ENCODE measurements at regions not wholly inside any gene's neighbourhood (a gene's known extent, or its start where the extent isn't known, plus 50 kb on each side); places are given as distances from the start of the nearest gene placed in this dataset.
A peak's percentile ranks its signal among the peaks of the same experiment; 100 is the strongest.

DNA sequence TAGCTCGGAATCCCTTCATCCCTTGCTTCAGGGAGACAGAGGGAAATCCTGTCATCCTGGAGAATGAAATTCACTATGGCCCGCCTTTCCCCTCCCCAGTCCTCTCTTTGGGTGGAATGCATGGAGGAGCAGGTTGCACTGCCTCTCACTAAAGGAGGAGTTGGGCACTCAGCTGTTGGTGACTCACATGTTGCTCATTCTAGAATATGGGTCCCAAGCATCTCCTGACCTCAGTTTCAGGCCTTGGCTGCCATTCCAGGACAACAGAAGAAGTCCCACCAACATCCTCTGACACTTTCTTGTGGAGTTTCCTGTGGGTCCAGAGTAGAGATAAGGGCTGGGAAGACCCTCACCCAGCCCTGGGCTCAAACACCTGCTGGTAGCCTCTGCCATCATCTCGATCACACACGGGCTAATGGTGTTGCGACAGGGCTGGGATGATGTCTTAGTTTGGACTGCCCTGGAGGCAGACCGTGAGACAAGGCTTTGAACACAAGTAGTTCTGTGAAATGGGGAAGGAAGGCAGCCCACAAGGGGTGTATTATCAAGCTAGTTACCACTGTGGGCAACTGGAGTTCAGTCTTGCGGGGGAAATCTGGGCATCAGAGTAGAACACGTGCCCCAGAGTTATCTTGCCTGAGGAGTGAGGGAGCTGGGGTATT, 52.4 kb upstream of the RNF24 start:
- H3K4me3 ChIP-seq: no peak overlapping the region
- no peaks in the 10 kb centered on the region for H3K9me3 ChIP-seq
- no peaks in the 10 kb centered on the region for H3K27me3 ChIP-seq (ENCODE audit: low read depth)
- intact Hi-C loops (cut with DNase I): no loop called here
- no peaks in the 10 kb centered on the region for H3K36me3 ChIP-seq
- ATAC-seq: no peak
- H3K4me1 ChIP-seq: peaks cover 35% of the 10 kb centered on the region
- no peak overlapping the region for H3K27ac ChIP-seq
- DNase-seq: no peak
- TF ChIP-seq, protein P1, sequence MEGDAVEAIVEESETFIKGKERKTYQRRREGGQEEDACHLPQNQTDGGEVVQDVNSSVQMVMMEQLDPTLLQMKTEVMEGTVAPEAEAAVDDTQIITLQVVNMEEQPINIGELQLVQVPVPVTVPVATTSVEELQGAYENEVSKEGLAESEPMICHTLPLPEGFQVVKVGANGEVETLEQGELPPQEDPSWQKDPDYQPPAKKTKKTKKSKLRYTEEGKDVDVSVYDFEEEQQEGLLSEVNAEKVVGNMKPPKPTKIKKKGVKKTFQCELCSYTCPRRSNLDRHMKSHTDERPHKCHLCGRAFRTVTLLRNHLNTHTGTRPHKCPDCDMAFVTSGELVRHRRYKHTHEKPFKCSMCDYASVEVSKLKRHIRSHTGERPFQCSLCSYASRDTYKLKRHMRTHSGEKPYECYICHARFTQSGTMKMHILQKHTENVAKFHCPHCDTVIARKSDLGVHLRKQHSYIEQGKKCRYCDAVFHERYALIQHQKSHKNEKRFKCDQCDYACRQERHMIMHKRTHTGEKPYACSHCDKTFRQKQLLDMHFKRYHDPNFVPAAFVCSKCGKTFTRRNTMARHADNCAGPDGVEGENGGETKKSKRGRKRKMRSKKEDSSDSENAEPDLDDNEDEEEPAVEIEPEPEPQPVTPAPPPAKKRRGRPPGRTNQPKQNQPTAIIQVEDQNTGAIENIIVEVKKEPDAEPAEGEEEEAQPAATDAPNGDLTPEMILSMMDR (IDR thresholded peaks at IDR 0.05): no peak

GRCh38 chr20:4066551-4066950, 51.2 kb upstream of the RNF24 start:
- TF ChIP-seq, protein P1 (IDR thresholded peaks at IDR 0.05): no peak
- no peaks in the 10 kb centered on the region for H3K9me3 ChIP-seq
- no peak overlapping the region for H3K27ac ChIP-seq
- ATAC-seq (no peak), DNase-seq (no peak)
- H3K27me3 ChIP-seq (ENCODE audit: low read depth): no peaks in the 10 kb centered on the region
- peaks cover 36% of the 10 kb centered on the region for H3K4me1 ChIP-seq
- H3K36me3 ChIP-seq: no peaks in the 10 kb centered on the region
- intact Hi-C loops (cut with DNase I): no loop called here
- H3K4me3 ChIP-seq: no peak overlapping the region

- H3K27ac ChIP-seq: peak overlapping the region; percentile 16
Measured at GRCh38 chr20:4065391-4065844, 50.1 kb upstream of the RNF24 start.

More at GRCh38 chr20:4065391-4065844, 50.1 kb upstream of the RNF24 start:
- no peaks in the 10 kb centered on the region for H3K27me3 ChIP-seq (ENCODE audit: low read depth)
- no peaks in the 10 kb centered on the region for H3K9me3 ChIP-seq
- DNase-seq (no peak), ATAC-seq (no peak)
- peaks cover 43% of the 10 kb centered on the region for H3K4me1 ChIP-seq
- no peaks in the 10 kb centered on the region for H3K36me3 ChIP-seq
- TF ChIP-seq, protein P1 (IDR thresholded peaks at IDR 0.05): no peak
- intact Hi-C loops (cut with DNase I): no loop called here
- H3K4me3 ChIP-seq: no peak overlapping the region

All from lower lobe of right lung (tissue), 2 donors.